ENCODE measurements at regions not wholly inside any gene's neighbourhood (a gene's known extent, or its start where the extent isn't known, plus 50 kb on each side); places are given as distances from the start of the nearest gene placed in this dataset.

DNA sequence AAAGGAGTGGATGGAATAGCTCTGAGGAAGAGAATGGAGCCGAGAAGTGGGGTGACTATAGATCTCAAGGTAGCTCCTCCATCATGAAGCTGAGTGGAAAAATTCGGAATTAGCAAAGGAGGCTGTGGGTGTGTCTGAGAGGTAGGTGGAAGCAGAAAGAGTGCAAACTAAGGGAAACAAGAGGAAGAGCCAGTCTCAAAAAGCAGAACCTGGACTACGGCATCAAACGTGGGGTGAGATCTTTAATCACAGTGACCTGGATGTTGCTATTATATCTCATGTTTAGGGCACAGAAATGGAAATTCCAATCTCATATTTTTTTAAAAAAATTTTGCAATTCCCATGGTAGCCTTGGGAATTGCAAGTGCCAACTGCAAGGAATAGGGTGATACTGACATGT, 162.5 kb upstream of the RASGEF1B start:
- no peak for TF ChIP-seq POLR2A (IDR thresholded peaks at IDR 0.05)
- TF ChIP-seq, protein P1, sequence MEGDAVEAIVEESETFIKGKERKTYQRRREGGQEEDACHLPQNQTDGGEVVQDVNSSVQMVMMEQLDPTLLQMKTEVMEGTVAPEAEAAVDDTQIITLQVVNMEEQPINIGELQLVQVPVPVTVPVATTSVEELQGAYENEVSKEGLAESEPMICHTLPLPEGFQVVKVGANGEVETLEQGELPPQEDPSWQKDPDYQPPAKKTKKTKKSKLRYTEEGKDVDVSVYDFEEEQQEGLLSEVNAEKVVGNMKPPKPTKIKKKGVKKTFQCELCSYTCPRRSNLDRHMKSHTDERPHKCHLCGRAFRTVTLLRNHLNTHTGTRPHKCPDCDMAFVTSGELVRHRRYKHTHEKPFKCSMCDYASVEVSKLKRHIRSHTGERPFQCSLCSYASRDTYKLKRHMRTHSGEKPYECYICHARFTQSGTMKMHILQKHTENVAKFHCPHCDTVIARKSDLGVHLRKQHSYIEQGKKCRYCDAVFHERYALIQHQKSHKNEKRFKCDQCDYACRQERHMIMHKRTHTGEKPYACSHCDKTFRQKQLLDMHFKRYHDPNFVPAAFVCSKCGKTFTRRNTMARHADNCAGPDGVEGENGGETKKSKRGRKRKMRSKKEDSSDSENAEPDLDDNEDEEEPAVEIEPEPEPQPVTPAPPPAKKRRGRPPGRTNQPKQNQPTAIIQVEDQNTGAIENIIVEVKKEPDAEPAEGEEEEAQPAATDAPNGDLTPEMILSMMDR (IDR thresholded peaks at IDR 0.05), result no peak
